T-helper 1 cell (primary cell): ENCODE measurements at regions not wholly inside any gene's neighbourhood (a gene's known extent, or its start where the extent isn't known, plus 50 kb on each side); places are given as distances from the start of the nearest gene placed in this dataset.

ENCODE experiments used
- DNase-seq, 5 donors: peaks; one replicate each; pipeline ENCODE4 v3.0.0-alpha.2; 2012 to 2020

DNA sequence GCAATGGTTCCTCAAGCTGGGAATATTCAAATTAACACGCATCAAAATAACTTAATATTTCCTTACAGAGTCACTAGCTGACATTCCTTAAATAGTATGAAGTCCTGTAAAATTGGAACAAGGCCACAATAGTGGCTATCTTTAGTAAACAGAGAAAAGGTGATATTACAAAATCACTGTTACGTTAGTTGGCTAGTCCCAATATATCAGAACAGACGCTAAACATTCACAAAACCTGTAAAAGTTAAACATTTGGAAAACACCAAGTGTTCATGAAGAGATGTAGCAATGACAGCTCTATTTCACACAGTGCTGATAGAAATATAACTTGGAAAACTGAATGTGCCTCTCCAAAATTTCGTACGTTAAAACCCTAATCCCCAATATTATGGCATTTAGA lies 61.0 kb upstream of the FAM47C start:
- no peak for DNase-seq

- DNase-seq = no peak
Observed at GRCh38 chrX:36950495-36951253, 57.5 kb upstream of the FAM47C start.

GRCh38 chrX:36957425-36958328 lies 50.5 kb upstream of the FAM47C start:
- DNase-seq = no peak
